Head of caudate nucleus (tissue), 42 donors: ENCODE measurements at regions not wholly inside any gene's neighbourhood (a gene's known extent, or its start where the extent isn't known, plus 50 kb on each side); places are given as distances from the start of the nearest gene placed in this dataset.
A peak's percentile ranks its signal among the peaks of the same experiment; 100 is the strongest.

ENCODE experiments used
- DNase-seq, 42 donors: peaks; one replicate each; pipeline versions ENCODE4 v3.0.0 to v3.0.0-alpha.2; 2020 to 2021; ENCODE audit warnings: mixed read lengths in 7 of 42
- intact Hi-C: fragments of 100-400 bp; cut with DNase I; formaldehyde crosslinking; loops from one replicate; pipeline ENCODE4 v1.15.0; 2022

DNA sequence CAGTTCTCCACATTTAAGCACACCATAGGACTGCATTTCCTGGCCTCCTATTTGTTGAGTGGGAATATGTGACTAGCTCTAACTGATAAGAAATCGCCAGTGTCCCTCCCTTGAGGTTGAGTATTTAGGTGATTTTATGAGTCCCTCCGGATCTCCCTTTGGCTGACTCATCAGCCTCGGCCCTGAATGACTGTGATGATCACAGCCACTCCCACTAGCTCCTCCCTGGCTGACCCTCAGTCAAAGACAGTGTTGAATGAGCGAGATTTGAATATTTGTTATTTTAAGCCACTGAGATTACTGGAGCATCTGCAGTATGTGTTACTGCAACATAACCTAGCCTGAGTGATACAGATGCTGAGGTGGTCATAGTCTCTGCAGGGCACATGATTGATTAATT is 515.3 kb downstream of the EPHB1 start:
- no peak for DNase-seq
- intact Hi-C loops: no loop called here

DNA sequence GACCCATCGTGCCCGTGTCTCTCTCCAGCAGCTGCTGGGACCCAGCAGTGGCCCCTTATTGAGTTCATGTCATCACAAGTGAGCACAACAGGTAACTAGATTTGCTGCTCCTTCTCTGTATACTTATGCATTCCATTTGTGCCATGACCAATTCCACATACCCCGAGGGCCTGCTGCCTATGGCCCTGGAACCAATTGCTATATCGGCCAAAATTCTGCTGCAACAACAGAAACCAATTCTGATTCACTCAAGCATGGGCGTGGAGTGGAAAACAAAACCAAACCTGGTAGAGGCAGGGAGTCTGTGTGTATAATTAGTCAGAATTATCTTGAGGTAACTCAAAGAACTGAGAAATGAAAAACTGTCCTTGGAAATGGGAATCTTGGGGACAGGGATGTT is 516.6 kb downstream of the EPHB1 start:
- intact Hi-C loops: no loop called here

DNA sequence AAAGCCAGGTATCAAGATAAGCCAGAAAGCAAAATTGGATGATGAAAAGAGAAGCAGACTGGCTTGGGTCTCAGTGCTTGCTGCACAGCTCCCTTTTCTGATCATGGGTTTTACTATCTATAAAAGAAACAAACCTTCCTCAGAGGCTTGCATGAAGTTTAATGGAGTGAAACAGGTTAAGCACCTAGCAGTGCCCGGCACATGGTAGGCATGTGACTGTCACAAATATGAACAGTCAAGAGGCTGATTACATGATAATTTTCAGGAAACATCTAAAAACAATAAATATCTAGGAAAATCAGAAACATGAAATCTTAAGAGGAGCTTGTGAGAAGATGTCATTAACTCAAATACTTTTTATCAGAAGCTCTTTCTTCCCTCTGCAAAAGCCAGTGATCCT is 519.2 kb downstream of the EPHB1 start:
- intact Hi-C loops: no loop called here
- no peak for DNase-seq

More for the DNA sequence above, 516.6 kb downstream of the EPHB1 start:
- DNase-seq: no peak

DNA sequence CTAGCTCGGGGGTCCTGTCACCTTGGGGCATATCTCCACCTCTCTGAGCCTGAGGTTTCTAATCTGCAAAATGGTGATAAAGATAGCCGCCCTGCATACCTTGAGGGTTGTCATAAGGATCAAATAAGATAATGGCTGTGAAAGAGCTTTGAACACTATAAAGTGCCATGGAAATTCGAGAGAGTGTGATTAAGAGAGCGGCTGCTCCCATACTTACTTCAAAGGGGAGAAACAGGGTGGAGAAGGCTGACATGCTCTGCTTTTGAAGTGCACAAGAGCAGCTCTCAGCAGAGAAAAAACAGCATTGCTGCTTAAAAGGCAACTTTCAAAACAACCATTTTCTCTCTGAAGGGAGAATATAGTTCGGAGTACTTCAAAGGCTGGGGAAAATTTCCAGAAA is 529.2 kb downstream of the EPHB1 start:
- no peak for DNase-seq
- intact Hi-C loops: no loop called here

GRCh38 chr3:135325096-135325495 is 530.0 kb downstream of the EPHB1 start:
- intact Hi-C loops: no loop called here
- DNase-seq: no peak

- intact Hi-C loops: no loop called here
- no peak for DNase-seq
These were observed 530.7 kb downstream of the EPHB1 start for GRCh38 chr3:135325726-135326235.

DNA sequence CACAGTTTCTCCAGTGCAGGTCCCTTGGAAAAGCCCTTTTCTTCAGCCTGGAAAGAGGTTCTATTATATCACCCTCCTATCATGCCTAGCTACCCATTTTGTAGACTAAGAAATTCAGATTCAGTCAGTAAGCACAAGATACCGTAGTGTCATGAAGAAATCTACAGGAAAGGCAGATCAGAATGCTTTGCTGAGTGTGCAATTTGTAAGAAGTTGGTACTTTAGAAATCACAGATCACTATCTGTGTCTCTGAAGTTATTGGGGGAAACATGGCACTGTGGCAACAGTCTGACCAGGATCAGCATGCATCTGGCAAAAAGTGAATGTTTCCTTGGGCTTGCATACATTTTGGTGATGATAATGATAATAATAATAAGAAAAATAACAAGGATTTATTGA is 531.8 kb downstream of the EPHB1 start:
- intact Hi-C loops: no loop called here
- no peak for DNase-seq

- no peak for DNase-seq
- intact Hi-C loops: no loop called here
These were observed 533.0 kb downstream of the EPHB1 start for GRCh38 chr3:135328036-135328435.

DNA sequence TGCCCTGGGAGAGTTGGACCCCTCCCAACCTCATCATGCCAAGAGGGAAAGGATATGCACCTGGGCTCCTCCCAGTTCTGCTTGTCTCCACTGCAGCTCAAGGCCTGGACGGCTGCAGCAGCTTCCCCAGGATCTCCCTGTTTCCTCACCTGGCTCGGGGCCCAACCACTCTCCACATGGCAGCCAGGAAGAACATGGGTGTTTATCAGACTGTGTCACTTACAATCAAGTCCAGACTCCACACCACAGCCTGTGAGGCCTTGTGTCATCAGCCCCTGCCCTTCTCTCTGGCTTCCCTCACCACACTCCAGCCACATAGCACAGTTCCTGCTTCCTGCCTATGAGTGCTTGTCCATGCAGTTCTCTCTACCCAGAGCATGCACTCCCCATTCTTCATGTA is 534.4 kb downstream of the EPHB1 start:
- intact Hi-C loops: no loop called here
- peak in 3 of 42 donors; percentile 6 to 9 (median 8) for DNase-seq

DNA sequence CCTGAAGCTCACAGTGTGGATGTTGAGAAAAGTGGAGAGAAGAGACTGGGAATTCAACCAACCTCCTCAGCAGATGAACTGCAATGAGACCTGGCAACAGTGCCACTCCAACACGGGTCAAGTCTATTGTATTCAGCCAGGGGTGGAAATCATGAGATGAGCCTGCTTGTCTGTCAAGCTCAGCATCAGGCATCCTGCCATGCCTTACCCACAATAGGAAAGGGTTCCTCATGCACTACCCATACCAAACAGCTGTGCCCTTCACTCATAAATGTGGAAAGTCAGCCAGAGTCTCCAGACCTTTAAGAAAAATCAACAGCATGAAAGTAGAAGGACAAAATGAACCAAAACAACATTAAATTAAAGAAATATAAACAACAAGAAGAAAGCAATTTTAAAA is 542.1 kb downstream of the EPHB1 start:
- no peak for DNase-seq
- intact Hi-C loops: no loop called here

- no peak for DNase-seq
- intact Hi-C loops: no loop called here
These were observed 553.6 kb downstream of the EPHB1 start for GRCh38 chr3:135348690-135349089.

GRCh38 chr3:135349254-135349948 is 554.3 kb downstream of the EPHB1 start:
- no peak for DNase-seq
- intact Hi-C loops: no loop called here

DNA sequence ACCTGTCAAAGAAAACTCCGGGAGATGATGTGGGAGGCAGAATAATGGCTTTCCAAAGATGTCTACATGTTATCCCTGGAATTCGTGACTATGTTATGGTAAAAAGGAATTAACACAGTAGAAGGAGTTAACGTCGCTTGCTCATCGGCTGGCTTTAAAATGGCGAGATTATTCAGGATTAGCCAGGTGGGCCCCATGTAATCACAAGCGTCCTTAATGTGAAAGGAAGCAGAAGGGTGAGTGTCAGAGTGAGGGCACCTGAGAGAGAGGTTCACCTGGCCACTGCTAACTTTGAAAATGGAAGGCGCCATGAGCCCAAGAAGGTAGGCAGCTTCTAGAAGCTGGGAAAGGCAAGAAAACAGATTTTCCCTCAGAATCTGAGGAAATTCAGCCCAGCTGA is 557.2 kb downstream of the EPHB1 start:
- intact Hi-C loops: no loop called here
- DNase-seq: no peak

- intact Hi-C loops: no loop called here
- no peak for DNase-seq
These were observed 567.8 kb downstream of the EPHB1 start for GRCh38 chr3:135362889-135363288.

- no peak for DNase-seq
- intact Hi-C loops: no loop called here
These were observed 569.6 kb downstream of the EPHB1 start for GRCh38 chr3:135364676-135365075.

GRCh38 chr3:135366816-135367215 is 571.8 kb downstream of the EPHB1 start:
- DNase-seq: no peak
- intact Hi-C loops: no loop called here

DNA sequence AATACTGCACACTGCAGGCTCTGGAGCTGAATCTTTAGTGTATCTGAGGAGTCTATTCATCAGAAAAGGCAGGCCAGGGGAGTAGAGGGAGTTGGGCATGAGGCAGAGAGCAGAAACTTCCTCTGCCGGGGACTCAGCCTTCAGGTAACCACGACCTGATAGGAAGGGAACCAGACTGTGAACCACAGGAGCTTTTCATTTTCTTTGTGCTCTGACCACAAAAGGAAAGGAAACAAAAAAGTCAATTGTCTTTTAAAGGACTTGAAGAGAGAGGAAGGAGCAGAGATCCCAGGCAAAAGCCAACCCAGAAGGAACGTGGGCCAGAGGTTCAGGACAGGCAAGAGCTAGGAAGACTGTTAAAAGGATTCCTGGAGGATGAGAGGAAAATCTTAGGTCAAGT is 573.3 kb downstream of the EPHB1 start:
- no peak for DNase-seq
- intact Hi-C loops: no loop called here

DNA sequence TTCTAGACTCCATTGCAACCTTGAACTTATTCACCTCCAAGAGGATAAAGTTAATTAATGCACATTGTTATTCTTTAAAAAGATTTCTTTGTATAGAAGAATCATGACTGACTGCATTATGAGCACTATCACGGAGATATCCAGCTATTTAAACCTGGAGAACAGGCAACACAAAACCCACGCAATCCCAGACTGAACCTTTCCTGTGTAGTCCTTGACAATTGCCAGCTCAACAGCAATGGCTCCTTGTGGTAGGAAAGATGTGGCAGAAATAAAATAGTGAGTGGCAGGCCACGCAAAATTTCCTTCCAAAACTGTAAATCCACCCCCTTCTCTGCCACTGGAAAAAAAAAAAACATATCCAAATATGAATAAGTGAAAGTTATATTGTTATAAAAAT is 573.7 kb downstream of the EPHB1 start:
- DNase-seq: peak in 20 of 42 donors; percentile 4 to 70 (median 32)
- intact Hi-C loops: no loop called here

DNA sequence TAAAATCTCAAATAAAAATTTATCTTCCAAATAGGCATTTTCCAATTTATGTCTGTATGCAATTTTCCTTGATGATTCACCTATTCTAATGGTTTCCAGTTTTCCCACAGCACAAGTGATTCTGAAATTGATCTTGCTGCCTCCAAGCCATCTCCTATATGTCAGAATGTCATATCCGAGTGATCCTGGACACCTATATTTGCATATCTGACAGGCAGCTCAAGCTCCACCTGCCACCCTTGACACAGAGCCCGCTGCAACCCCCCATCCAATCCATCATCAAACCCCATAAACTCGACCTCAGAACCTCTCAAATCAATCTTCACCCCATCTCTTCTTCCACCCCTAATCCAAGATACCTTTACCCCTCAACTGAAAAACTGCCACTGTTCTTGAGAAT is 579.5 kb downstream of the EPHB1 start:
- intact Hi-C loops: no loop called here
- no peak for DNase-seq

DNA sequence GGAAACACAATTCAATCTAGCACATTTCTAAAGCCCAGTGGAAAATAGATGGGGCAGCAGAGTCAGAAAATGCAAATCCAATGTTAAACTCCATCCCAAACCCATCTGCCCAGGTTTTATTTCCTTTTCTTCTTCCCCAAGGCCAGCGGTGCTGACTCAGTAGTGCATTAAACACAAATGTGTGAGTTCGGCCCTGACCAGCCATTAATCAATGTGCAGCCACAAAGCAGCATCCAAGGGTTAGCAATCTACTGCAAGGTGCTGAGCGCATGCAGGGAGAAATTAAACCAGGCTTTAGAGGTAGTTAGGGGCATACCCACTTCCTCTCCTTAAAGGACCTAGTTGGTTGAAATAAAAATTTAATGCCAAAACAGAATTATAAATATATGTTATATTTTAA is 583.3 kb upstream of the PPP2R3A start:
- DNase-seq: no peak
- intact Hi-C loops: no loop called here

- no peak for DNase-seq
- intact Hi-C loops: no loop called here
These were observed 582.9 kb upstream of the PPP2R3A start for GRCh38 chr3:135382621-135383020.

DNA sequence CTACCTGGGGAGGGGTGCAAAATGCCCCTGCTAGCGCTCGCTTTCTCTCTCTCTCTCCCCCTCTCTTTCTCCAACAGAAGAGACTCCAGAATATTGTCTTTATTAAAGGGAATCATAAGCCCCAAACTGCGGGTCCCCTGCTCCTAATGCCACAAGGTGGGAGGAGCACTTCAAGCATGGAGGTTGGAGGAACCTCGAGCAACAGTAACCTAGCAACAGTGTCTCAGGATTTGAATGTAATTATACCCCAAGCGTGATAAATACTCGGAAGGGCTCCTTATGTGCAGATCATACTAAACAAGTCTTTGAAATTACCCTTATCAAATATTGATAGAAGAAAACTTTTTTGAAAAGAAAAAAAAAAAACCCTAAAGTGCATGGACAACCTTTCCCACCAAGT is 582.2 kb upstream of the PPP2R3A start:
- intact Hi-C loops: no loop called here
- DNase-seq: peak in 12 of 42 donors; percentile 5 to 61 (median 17)
